Sigmoid colon (tissue), 6 donors: ENCODE measurements at regions not wholly inside any gene's neighbourhood (a gene's known extent, or its start where the extent isn't known, plus 50 kb on each side); places are given as distances from the start of the nearest gene placed in this dataset.
"Not testable (repeated sequence)": the region's sequence is repeated elsewhere in the genome, so short reads cannot be mapped to it uniquely, and the experiment has no call there.

Source experiments
- DNase-seq: peaks from one replicate; pipeline ENCODE4 v3.0.0-alpha.2; 2019
- H3K27ac ChIP-seq, 4 donors: fragments of 200-600 bp; sonication (generic); one replicate each; pipeline ENCODE4 v1.5.1; 2016 to 2019; ENCODE audit warnings: mild to moderate bottlenecking in 1 of 4
- H3K27me3 ChIP-seq, 3 donors: fragments of 200-600 bp; sonication (generic); one replicate each; pipeline ENCODE4 v1.5.1; 2019; ENCODE audit warnings: mild to moderate bottlenecking in 1 of 3
- H3K36me3 ChIP-seq, 4 donors: fragments of 200-600 bp; sonication (generic); one replicate each; pipeline ENCODE4 v1.5.1; 2016 to 2019
- H3K4me1 ChIP-seq, 4 donors: fragments of 200-600 bp; sonication (generic); one replicate each; pipeline ENCODE4 v1.5.1; 2017 to 2019
- H3K4me3 ChIP-seq, 4 donors: fragments of 200-600 bp; sonication (generic); one replicate each; pipeline ENCODE4 v1.5.1; 2017 to 2019; ENCODE audit warnings: mild to moderate bottlenecking in 2 of 4, moderate library complexity in 1 of 4
- H3K9me3 ChIP-seq, 4 donors: fragments of 200-600 bp in 3 of 4; sonication (generic) in 3 of 4; one replicate each; pipeline versions ENCODE4 v1.5.1 to v1.6.1; 2013 to 2019
- CTCF ChIP-seq, 4 experiments: fragments of 450-650 bp in 3 of 4; fragments of 200-600 bp in 1 of 4; IDR thresholded peaks; one replicate each; pipeline ENCODE4 v1.5.1; 2016 to 2019; ENCODE audit warnings: antibody characterized with exemption in 4 of 4, mild to moderate bottlenecking in 3 of 4, moderate library complexity in 2 of 4
- EP300 ChIP-seq, 4 donors: sonication (generic); formaldehyde crosslinking; IDR thresholded peaks; one replicate each; pipeline ENCODE4 v1.6.1; 2017; ENCODE audit warnings: antibody characterized with exemption in 4 of 4
- POLR2A ChIP-seq, 2 donors: fragments of 450-650 bp; IDR thresholded peaks; one replicate each; pipeline ENCODE4 v1.6.1; 2016; ENCODE audit warnings: antibody characterized with exemption in 2 of 2, mild to moderate bottlenecking in 2 of 2, moderate library complexity in 2 of 2
- POLR2AphosphoS5 ChIP-seq, 4 donors: sonication (generic); formaldehyde crosslinking; IDR thresholded peaks; one replicate each; pipeline ENCODE4 v1.6.1; 2017; ENCODE audit warnings: antibody characterized with exemption in 4 of 4
- WGBS, 2 donors: extraction: QIAGEN DNeasy Blood & Tissue Kit; methylation state at CpG; one replicate each; pipeline ENCODE4 v1.1.7; 2013; 5-methylcytosine and 5-hydroxymethylcytosine counted together
- intact Hi-C: fragments of 100-400 bp; cut with DNase I; formaldehyde crosslinking; loops from one replicate; pipeline ENCODE4 v1.15.1; 2023
- donor health status: healthy with polysubstance abuse.
- donor health status: healthy.

DNA sequence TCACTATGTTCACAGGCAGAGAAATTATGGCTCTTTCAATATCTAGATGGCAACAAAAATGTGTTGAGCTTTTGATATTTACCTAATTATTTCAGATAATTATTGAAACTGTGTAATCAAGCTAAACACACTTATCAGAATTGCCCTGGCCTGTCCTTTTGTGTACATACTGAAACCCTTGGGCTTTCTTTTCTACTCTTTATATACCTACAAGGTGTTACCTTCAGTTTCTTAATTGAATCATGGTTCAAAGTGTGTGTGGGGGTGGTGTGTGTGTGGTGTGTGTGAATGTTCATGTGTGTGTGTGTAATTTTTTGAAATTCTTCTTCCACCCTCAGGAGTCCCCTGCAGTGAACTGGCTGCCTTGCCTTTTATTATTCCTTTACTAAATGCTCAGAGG is 506.8 kb upstream of the SOX9 start:
- Histone ChIP-seq H3K27me3 (no peaks in the 10 kb centered on the region), H3K27ac (no peak overlapping the region), H3K4me1 (no peaks in the 10 kb centered on the region), H3K4me3 (no peak overlapping the region), H3K9me3 (peaks cover 0 to 2% (median under 1%) of the 10 kb centered on the region in 4 donors), H3K36me3 (no peaks in the 10 kb centered on the region)
- intact Hi-C loops, result no loop called here
- TF ChIP-seq POLR2A (IDR thresholded peaks at IDR 0.05) (no peak), EP300 (IDR thresholded peaks at IDR 0.05) (no peak), CTCF (IDR thresholded peaks at IDR 0.05) (no peak), POLR2AphosphoS5 (IDR thresholded peaks at IDR 0.05) (no peak)
- no peak for DNase-seq

- 48 to 61% methylated on average over 4 of the region's 4 CpGs for WGBS, 2 donors
- no peaks in the 10 kb centered on the region for H3K4me1 ChIP-seq
Measured at GRCh38 chr17:71615820-71616219, 505.0 kb upstream of the SOX9 start.

DNA sequence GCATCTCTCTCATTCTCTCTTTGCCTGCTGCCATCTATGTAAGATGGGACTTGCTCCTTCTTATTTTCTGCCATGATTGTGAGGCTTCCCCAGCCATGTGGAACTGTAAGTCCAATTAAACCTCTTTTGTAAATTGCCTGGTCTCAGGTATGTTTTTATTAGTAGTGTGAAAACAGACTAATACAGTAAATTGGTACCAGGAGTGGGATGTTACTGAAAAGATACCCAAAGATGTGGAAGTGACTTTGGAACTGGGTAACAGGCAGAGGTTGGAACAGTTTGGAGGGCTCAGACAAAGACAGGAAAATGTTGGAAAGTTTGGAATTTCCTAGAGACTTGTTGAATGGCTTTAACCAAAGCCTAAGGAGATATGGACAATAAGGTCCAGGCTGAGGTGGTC is 503.1 kb upstream of the SOX9 start:
- H3K4me1 ChIP-seq, intact Hi-C loops, H3K36me3 ChIP-seq, H3K9me3 ChIP-seq, H3K27me3 ChIP-seq, H3K4me3 ChIP-seq, DNase-seq, H3K27ac ChIP-seq: not testable (repeated sequence)

More at GRCh38 chr17:71615820-71616219, 505.0 kb upstream of the SOX9 start:
- Histone ChIP-seq H3K4me3 (no peak overlapping the region), H3K27ac (no peak overlapping the region), H3K36me3 (no peaks in the 10 kb centered on the region), H3K9me3 (peaks cover 0 to 2% (median under 1%) of the 10 kb centered on the region in 4 donors), H3K27me3 (no peaks in the 10 kb centered on the region)
- DNase-seq, result no peak
- intact Hi-C loops, result no loop called here
- TF ChIP-seq POLR2AphosphoS5 (IDR thresholded peaks at IDR 0.05) (no peak), CTCF (IDR thresholded peaks at IDR 0.05) (no peak), POLR2A (IDR thresholded peaks at IDR 0.05) (no peak), EP300 (IDR thresholded peaks at IDR 0.05) (no peak)

- Histone ChIP-seq H3K36me3 (no peaks in the 10 kb centered on the region), H3K27ac (no peak overlapping the region), H3K27me3 (no peaks in the 10 kb centered on the region), H3K4me3 (no peak overlapping the region), H3K9me3 (no peaks in the 10 kb centered on the region), H3K4me1 (no peaks in the 10 kb centered on the region)
- no peak for DNase-seq
- no peak for TF ChIP-seq POLR2A (IDR thresholded peaks at IDR 0.05)
- TF ChIP-seq POLR2AphosphoS5 (IDR thresholded peaks at IDR 0.05), result no peak
- no peak for TF ChIP-seq EP300 (IDR thresholded peaks at IDR 0.05)
- no peak for TF ChIP-seq CTCF (IDR thresholded peaks at IDR 0.05)
- WGBS, 2 donors, result 76 to 82% methylated on average over 1 of the region's 1 CpG
- intact Hi-C loops, result no loop called here
Measured at GRCh38 chr17:71625330-71625729, 495.5 kb upstream of the SOX9 start.

DNA sequence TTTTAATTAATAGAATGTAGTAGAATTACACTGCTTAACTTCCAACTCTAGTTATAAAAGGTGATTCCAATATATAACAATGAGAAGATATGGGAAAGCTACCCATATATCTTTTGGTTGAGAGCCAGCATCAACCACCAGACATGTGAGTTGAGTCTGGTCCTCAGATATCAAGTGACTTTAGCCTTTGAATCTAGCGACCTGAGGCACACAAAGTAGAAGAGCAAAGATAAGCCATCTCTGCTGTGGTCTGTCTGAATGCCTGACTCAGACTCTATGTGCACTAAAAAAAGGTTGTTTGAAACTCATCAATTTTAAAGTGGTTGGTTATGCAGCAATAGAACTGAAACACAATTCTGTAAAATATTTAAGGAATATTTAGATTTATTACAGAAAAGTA is 492.5 kb upstream of the SOX9 start:
- 70 to 73% methylated on average over 1 of the region's 1 CpG for whole genome bisulfite sequencing, 2 donors
- H3K27me3 ChIP-seq, result no peaks in the 10 kb centered on the region
- no peak overlapping the region for H3K4me3 ChIP-seq
- TF ChIP-seq EP300 (IDR thresholded peaks at IDR 0.05) (no peak), CTCF (IDR thresholded peaks at IDR 0.05) (no peak), POLR2A (IDR thresholded peaks at IDR 0.05) (no peak), POLR2AphosphoS5 (IDR thresholded peaks at IDR 0.05) (no peak)
- H3K4me1 ChIP-seq, result peaks cover 0 to 18% (median 8%) of the 10 kb centered on the region in 4 donors
- DNase-seq, result no peak
- H3K9me3 ChIP-seq, result no peaks in the 10 kb centered on the region
- intact Hi-C loops, result no loop called here
- no peaks in the 10 kb centered on the region for H3K36me3 ChIP-seq
- H3K27ac ChIP-seq, result no peak overlapping the region
